ENCODE measurements at regions not wholly inside any gene's neighbourhood (a gene's known extent, or its start where the extent isn't known, plus 50 kb on each side); places are given as distances from the start of the nearest gene placed in this dataset.

DNA sequence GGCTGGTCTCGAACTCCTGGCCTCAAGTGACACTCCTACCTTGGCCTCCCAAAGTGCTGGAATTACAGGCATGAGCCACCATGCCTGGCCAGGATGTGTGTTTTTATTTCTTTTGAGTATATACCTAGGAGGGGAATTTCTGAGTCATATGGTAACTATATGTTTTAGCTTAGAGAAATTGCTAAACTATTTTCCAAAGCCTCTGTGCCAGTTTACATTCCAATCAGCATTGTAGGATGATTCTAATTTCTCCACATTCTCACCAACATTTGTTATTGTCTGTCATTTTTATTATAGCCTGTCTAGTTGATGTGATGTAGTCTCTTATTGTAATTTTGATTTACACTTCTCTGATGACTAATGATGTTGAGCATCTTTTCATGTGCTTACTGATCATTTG is 1576.0 kb downstream of the RPA4 start:
- no peak overlapping the region for H3K27ac Mint-ChIP-seq
- H3K9me3 Mint-ChIP-seq: no peaks in the 10 kb centered on the region
- no peaks in the 10 kb centered on the region for H3K27me3 Mint-ChIP-seq (ENCODE audit: low read depth)
- H3K4me1 Mint-ChIP-seq (ENCODE audit: low read depth): no peaks in the 10 kb centered on the region
- intact Hi-C loops (cut with micrococcal nuclease): no loop called here
- no peaks in the 10 kb centered on the region for H3K36me3 Mint-ChIP-seq (ENCODE audit: low read depth)
- DNase-seq: no peak
- CTCF ChIA-PET: no interaction called here
- H3K4me3 Mint-ChIP-seq: no peak overlapping the region

- intact Hi-C loops (cut with micrococcal nuclease): no loop called here
- Mint-ChIP-seq H3K4me1 (ENCODE audit: low read depth) (no peaks in the 10 kb centered on the region), H3K36me3 (ENCODE audit: low read depth) (no peaks in the 10 kb centered on the region), H3K27ac (no peak overlapping the region), H3K9me3 (no peaks in the 10 kb centered on the region), H3K4me3 (no peak overlapping the region), H3K27me3 (ENCODE audit: low read depth) (no peaks in the 10 kb centered on the region)
- CTCF ChIA-PET: no interaction called here
- DNase-seq: no peak
Measured at GRCh38 chrX:98480606-98481005, 1596.9 kb downstream of the RPA4 start.

GRCh38 chrX:98481636-98482035 is 1597.9 kb downstream of the RPA4 start:
- H3K9me3 Mint-ChIP-seq: no peaks in the 10 kb centered on the region
- no peaks in the 10 kb centered on the region for H3K27me3 Mint-ChIP-seq (ENCODE audit: low read depth)
- intact Hi-C loops (cut with micrococcal nuclease): no loop called here
- H3K36me3 Mint-ChIP-seq (ENCODE audit: low read depth): no peaks in the 10 kb centered on the region
- H3K4me3 Mint-ChIP-seq: no peak overlapping the region
- H3K4me1 Mint-ChIP-seq (ENCODE audit: low read depth): no peaks in the 10 kb centered on the region
- H3K27ac Mint-ChIP-seq: no peak overlapping the region
- no peak for DNase-seq
- CTCF ChIA-PET: no interaction called here

DNA sequence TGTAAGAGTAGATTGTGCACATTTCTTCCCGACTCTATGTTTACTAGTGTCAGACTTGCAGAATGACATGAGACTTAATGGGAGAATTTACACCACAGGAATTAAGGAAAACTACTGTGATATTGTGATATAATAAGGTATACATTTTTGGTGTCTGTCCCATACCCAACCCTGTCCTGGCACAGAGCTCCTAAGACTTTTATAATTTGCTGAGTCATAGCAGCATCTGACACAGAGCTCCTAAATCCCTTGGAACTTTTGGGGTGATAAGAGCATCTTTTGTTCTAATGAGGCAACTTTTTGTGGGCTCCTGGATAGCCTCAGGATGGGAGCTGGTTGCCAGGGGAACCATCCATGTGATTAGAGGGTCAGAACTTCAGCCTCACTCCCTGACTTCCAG is 1607.0 kb downstream of the RPA4 start:
- H3K4me3 Mint-ChIP-seq: no peak overlapping the region
- no peak overlapping the region for H3K27ac Mint-ChIP-seq
- CTCF ChIA-PET: no interaction called here
- H3K9me3 Mint-ChIP-seq: no peaks in the 10 kb centered on the region
- H3K27me3 Mint-ChIP-seq (ENCODE audit: low read depth): no peaks in the 10 kb centered on the region
- intact Hi-C loops (cut with micrococcal nuclease): no loop called here
- no peaks in the 10 kb centered on the region for H3K4me1 Mint-ChIP-seq (ENCODE audit: low read depth)
- DNase-seq: no peak
- H3K36me3 Mint-ChIP-seq (ENCODE audit: low read depth): no peaks in the 10 kb centered on the region

- Mint-ChIP-seq H3K36me3 (ENCODE audit: low read depth) (no peaks in the 10 kb centered on the region), H3K9me3 (no peaks in the 10 kb centered on the region), H3K27ac (no peak overlapping the region), H3K4me1 (ENCODE audit: low read depth) (no peaks in the 10 kb centered on the region), H3K4me3 (no peak overlapping the region), H3K27me3 (ENCODE audit: low read depth) (no peaks in the 10 kb centered on the region)
- CTCF ChIA-PET: no interaction called here
- intact Hi-C loops (cut with micrococcal nuclease): no loop called here
- DNase-seq: no peak
Measured at GRCh38 chrX:98501426-98501825, 1617.7 kb downstream of the RPA4 start.

DNA sequence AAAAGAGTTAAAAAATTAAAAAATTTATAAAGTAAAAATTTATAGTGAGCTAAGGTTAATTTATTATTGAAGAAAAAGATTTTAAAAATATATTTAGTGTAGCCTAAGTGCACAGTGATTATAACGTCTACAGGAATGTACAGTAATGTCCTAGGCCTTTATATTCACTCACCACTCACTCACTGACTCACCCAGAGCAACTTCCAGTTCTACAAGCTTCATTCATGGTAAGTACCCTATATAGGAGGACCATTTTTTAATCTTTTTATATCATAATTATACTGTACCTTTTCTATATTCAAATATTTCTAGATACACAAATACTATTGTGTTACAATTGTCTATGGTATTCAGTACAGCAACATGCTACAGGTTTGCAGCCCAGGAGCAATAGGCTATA is 1623.2 kb downstream of the RPA4 start:
- H3K36me3 Mint-ChIP-seq (ENCODE audit: low read depth): no peaks in the 10 kb centered on the region
- H3K4me1 Mint-ChIP-seq (ENCODE audit: low read depth): no peaks in the 10 kb centered on the region
- H3K9me3 Mint-ChIP-seq: no peaks in the 10 kb centered on the region
- no peak for DNase-seq
- CTCF ChIA-PET: interaction anchor here (0.6 kb wide), 1 partner anchor 1220 kb away, joined by 3 read pairs; no protein-coding TSS in a partner anchor
- intact Hi-C loops (cut with micrococcal nuclease): no loop called here
- H3K27me3 Mint-ChIP-seq (ENCODE audit: low read depth): no peaks in the 10 kb centered on the region
- no peak overlapping the region for H3K27ac Mint-ChIP-seq
- H3K4me3 Mint-ChIP-seq: no peak overlapping the region

DNA sequence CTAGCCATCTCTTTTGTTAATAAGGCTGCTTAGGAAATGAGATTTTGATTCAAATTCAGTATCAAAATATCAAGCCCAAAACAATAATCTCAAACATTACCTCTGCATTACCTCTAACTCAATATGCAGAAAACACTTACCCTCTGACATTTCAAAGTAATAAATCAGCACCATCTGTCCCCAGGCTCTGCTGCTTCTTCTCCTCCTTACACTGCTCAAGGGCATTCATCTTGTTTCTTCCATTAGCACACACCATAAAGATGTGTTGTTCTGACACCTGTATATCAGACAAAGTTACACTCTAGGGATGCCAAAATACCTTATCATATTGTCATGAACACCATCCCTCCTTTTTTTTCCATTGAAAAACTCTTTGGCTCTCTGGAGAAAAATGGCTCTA is 1630.3 kb downstream of the RPA4 start:
- Mint-ChIP-seq H3K4me3 (no peak overlapping the region), H3K9me3 (no peaks in the 10 kb centered on the region), H3K4me1 (ENCODE audit: low read depth) (no peaks in the 10 kb centered on the region), H3K27ac (no peak overlapping the region), H3K27me3 (ENCODE audit: low read depth) (no peaks in the 10 kb centered on the region), H3K36me3 (ENCODE audit: low read depth) (no peaks in the 10 kb centered on the region)
- CTCF ChIA-PET: no interaction called here
- no peak for DNase-seq
- intact Hi-C loops (cut with micrococcal nuclease): no loop called here

GRCh38 chrX:98516120-98516519 is 1632.4 kb downstream of the RPA4 start:
- H3K9me3 Mint-ChIP-seq: no peaks in the 10 kb centered on the region
- no peaks in the 10 kb centered on the region for H3K4me1 Mint-ChIP-seq (ENCODE audit: low read depth)
- H3K36me3 Mint-ChIP-seq (ENCODE audit: low read depth): no peaks in the 10 kb centered on the region
- intact Hi-C loops (cut with micrococcal nuclease): no loop called here
- H3K4me3 Mint-ChIP-seq: no peak overlapping the region
- no peak for DNase-seq
- CTCF ChIA-PET: no interaction called here
- H3K27ac Mint-ChIP-seq: no peak overlapping the region
- H3K27me3 Mint-ChIP-seq (ENCODE audit: low read depth): no peaks in the 10 kb centered on the region

DNA sequence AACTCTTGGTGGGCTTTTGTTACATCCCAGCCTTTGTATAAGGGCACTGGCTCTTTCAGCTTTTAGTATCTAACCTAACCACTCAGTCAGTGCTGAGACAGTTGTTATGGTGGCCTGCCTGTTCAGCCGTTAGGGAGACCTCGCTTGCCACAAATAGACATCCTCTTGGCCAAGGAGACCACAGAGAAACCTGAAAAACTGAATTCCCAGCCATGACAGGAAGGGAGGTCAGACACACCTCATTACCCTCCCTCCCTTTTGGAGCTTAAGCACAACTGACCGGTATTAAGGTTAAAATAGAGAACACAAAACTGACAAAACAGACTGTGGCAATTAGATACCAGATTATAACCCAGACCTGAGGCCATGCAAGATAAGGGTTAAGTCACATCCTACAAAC is 1639.3 kb downstream of the RPA4 start:
- H3K27ac Mint-ChIP-seq: no peak overlapping the region
- H3K36me3 Mint-ChIP-seq (ENCODE audit: low read depth): no peaks in the 10 kb centered on the region
- no peaks in the 10 kb centered on the region for H3K27me3 Mint-ChIP-seq (ENCODE audit: low read depth)
- no peaks in the 10 kb centered on the region for H3K9me3 Mint-ChIP-seq
- H3K4me1 Mint-ChIP-seq (ENCODE audit: low read depth): no peaks in the 10 kb centered on the region
- H3K4me3 Mint-ChIP-seq: no peak overlapping the region
- CTCF ChIA-PET: no interaction called here
- no peak for DNase-seq
- intact Hi-C loops (cut with micrococcal nuclease): no loop called here

DNA sequence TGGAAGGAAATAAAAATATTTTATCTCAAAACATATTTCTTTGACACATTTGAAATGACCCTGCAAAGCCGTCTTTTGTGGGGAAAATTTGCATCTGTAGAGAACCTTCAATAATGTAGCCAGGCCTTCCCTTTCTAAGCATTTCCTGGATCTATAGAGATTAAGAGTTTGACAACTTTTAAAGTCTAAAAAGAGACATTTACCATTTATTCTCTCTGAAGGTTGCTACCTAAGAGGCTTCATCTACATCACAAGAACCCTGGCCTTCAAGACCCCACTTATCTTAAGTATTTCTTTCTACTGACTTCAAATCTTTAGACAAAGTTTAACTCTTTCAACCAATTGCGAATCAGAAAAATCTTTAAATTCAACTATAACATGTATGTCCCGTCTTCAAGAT is 1639.8 kb downstream of the RPA4 start:
- H3K27me3 Mint-ChIP-seq (ENCODE audit: low read depth): no peaks in the 10 kb centered on the region
- CTCF ChIA-PET: no interaction called here
- intact Hi-C loops (cut with micrococcal nuclease): no loop called here
- DNase-seq: no peak
- no peaks in the 10 kb centered on the region for H3K36me3 Mint-ChIP-seq (ENCODE audit: low read depth)
- H3K9me3 Mint-ChIP-seq: no peaks in the 10 kb centered on the region
- no peak overlapping the region for H3K4me3 Mint-ChIP-seq
- no peaks in the 10 kb centered on the region for H3K4me1 Mint-ChIP-seq (ENCODE audit: low read depth)
- no peak overlapping the region for H3K27ac Mint-ChIP-seq

DNA sequence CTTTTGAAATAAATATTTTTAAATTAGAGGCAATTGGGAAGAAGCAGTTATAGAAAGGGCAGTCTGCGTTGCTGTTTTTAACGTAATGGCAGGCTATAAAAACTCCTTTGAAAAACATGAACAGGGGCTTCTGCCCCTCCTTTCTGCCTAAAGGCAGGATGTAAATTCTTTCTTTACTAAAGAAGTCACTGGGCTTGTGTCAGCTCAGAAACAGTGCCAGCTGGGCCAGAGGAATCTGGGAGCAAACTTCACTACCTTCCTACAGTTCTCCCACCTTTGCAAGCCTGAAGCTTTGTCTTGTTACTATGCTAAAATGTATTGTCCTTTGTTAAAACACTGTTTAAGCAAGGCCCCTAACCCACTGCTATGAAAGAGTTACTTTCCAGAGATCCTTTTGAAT is 1664.8 kb downstream of the RPA4 start:
- Mint-ChIP-seq H3K4me3 (no peak overlapping the region), H3K9me3 (no peaks in the 10 kb centered on the region), H3K27ac (no peak overlapping the region), H3K36me3 (ENCODE audit: low read depth) (no peaks in the 10 kb centered on the region), H3K4me1 (ENCODE audit: low read depth) (no peaks in the 10 kb centered on the region), H3K27me3 (ENCODE audit: low read depth) (no peaks in the 10 kb centered on the region)
- CTCF ChIA-PET: no interaction called here
- intact Hi-C loops (cut with micrococcal nuclease): no loop called here
- DNase-seq: no peak

- Mint-ChIP-seq H3K27me3 (ENCODE audit: low read depth) (no peaks in the 10 kb centered on the region), H3K9me3 (no peaks in the 10 kb centered on the region), H3K4me3 (no peak overlapping the region), H3K4me1 (ENCODE audit: low read depth) (no peaks in the 10 kb centered on the region), H3K36me3 (ENCODE audit: low read depth) (no peaks in the 10 kb centered on the region), H3K27ac (no peak overlapping the region)
- intact Hi-C loops (cut with micrococcal nuclease): no loop called here
- no peak for DNase-seq
- CTCF ChIA-PET: no interaction called here
Measured at GRCh38 chrX:98568795-98569194, 1685.1 kb downstream of the RPA4 start.

- DNase-seq: no peak
- Mint-ChIP-seq H3K27ac (no peak overlapping the region), H3K27me3 (ENCODE audit: low read depth) (no peaks in the 10 kb centered on the region), H3K4me3 (no peak overlapping the region), H3K4me1 (ENCODE audit: low read depth) (no peaks in the 10 kb centered on the region), H3K36me3 (ENCODE audit: low read depth) (no peaks in the 10 kb centered on the region), H3K9me3 (peaks cover 2% of the 10 kb centered on the region)
- intact Hi-C loops (cut with micrococcal nuclease): no loop called here
- CTCF ChIA-PET: no interaction called here
Measured at GRCh38 chrX:98605941-98606340, 1722.2 kb downstream of the RPA4 start.

DNA sequence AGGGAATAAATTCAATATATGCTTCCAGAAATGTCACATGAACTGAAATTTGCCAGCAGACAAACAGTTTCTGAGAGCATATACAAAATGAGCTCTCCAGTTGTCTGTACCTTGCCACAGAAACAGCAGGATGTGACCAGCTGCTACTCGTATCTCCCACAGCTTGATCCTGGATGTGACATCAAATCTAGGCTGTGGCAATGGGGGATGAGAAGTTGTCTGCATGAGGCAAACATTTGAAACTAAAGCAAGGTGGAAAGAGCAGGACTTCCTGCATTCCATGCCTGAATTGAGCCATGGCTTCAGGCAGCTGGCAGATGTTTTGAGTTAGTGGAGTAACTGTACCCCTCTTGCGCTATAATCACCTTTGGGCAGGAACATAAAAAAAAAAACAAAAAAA is 1724.0 kb downstream of the RPA4 start:
- no peaks in the 10 kb centered on the region for H3K36me3 Mint-ChIP-seq (ENCODE audit: low read depth)
- no peaks in the 10 kb centered on the region for H3K4me1 Mint-ChIP-seq (ENCODE audit: low read depth)
- H3K9me3 Mint-ChIP-seq: peaks cover 5% of the 10 kb centered on the region
- DNase-seq: no peak
- H3K27me3 Mint-ChIP-seq (ENCODE audit: low read depth): no peaks in the 10 kb centered on the region
- CTCF ChIA-PET: no interaction called here
- H3K4me3 Mint-ChIP-seq: no peak overlapping the region
- no peak overlapping the region for H3K27ac Mint-ChIP-seq
- intact Hi-C loops (cut with micrococcal nuclease): no loop called here

Data from activated naive CD4-positive, alpha-beta T cell treated with anti-CD3 and anti-CD28 coated beads for 36 hours (primary cell).